Activated naive CD4-positive, alpha-beta T cell treated with anti-CD3 and anti-CD28 coated beads, Interleukin-2, amount 10 ng/mL, durations not matched to agents 7 days and 5 days (primary cell): ENCODE measurements at regions not wholly inside any gene's neighbourhood (a gene's known extent, or its start where the extent isn't known, plus 50 kb on each side); places are given as distances from the start of the nearest gene placed in this dataset.
"Not testable (repeated sequence)": the region's sequence is repeated elsewhere in the genome, so short reads cannot be mapped to it uniquely, and the experiment has no call there.

ENCODE experiments used
- CTCF ChIA-PET: fragments of 350-600 bp; sonication (Branson Sonifier 250); formaldehyde crosslinking; loops from one replicate; lab custom pipeline; 2021; ENCODE audit warnings: antibody characterized with exemption; lab: Charles Lee
- DNase-seq: peaks from one replicate; pipeline ENCODE4 v3.0.0-alpha.2; 2020
- H3K27ac Mint-ChIP-seq: one replicate; pipeline ENCODE4 v1.8.0; 2021; ENCODE audit warnings: mild to moderate bottlenecking, moderate library complexity, mixed read lengths
- H3K27me3 Mint-ChIP-seq: one replicate; pipeline ENCODE4 v1.8.0; 2021; ENCODE audit warnings: mild to moderate bottlenecking, mixed read lengths
- H3K36me3 Mint-ChIP-seq: one replicate; pipeline ENCODE4 v1.8.0; 2021; ENCODE audit warnings: mixed read lengths
- H3K4me1 Mint-ChIP-seq: one replicate; pipeline ENCODE4 v1.8.0; 2021; ENCODE audit warnings: mixed read lengths
- H3K4me3 Mint-ChIP-seq: one replicate; pipeline ENCODE4 v1.8.0; 2021; ENCODE audit warnings: mild to moderate bottlenecking, moderate library complexity, mixed read lengths
- H3K9me3 Mint-ChIP-seq: one replicate; pipeline ENCODE4 v1.8.0; 2021; ENCODE audit warnings: mixed read lengths

DNA sequence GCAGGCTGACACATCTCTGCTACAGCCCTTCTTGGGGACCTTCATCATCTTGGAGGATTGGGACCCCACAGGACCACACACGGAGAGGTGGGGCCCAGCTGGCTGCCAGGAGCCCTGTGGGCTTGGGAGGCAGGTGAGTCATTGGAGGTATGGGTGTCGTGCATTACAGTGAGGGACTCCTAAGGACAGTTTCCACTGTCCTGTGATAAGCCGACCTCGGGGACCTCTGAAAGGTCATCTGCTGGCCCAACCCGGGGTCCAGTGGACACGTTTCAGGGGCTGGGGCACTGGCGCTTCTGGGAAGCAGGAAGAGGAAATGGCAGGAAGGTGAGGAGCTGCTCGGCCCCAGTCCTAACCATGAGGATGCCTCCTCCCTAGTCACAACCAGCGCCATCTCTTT is 238.0 kb downstream of the BCL11B start:
- CTCF ChIA-PET = no interaction called here

DNA sequence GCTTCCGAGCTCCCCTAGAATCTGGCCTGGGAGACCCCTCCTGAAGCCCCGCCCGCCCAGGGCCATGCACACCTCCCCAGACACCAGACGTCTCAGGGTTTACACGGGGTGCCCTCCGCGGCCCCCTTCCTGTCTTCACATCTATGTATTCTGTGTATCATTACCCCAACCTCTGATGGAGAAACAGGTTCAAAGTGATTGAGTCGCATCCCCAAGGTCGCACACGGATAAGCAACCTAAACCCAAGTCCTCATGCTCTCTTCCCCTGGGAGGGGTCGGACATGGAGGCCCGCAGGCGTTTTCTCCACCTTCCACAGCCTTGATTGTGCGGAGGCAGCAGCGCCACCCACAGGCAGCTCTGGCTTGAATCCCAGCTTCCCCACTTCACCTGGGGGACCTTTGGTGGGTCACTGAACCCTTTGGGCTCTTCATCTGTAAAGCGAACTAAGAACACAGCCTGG is 237.3 kb downstream of the BCL11B start:
- Mint-ChIP-seq H3K27me3 (peaks cover 6% of the 10 kb centered on the region), H3K9me3 (peaks cover 6% of the 10 kb centered on the region)
- CTCF ChIA-PET = no interaction called here

More for the DNA sequence above, 238.0 kb downstream of the BCL11B start:
- Mint-ChIP-seq H3K36me3 (no peaks in the 10 kb centered on the region), H3K9me3 (peaks cover 6% of the 10 kb centered on the region), H3K4me3 (no peak overlapping the region), H3K4me1 (no peaks in the 10 kb centered on the region), H3K27me3 (peaks cover 6% of the 10 kb centered on the region), H3K27ac (no peak overlapping the region)
- DNase-seq = no peak

DNA sequence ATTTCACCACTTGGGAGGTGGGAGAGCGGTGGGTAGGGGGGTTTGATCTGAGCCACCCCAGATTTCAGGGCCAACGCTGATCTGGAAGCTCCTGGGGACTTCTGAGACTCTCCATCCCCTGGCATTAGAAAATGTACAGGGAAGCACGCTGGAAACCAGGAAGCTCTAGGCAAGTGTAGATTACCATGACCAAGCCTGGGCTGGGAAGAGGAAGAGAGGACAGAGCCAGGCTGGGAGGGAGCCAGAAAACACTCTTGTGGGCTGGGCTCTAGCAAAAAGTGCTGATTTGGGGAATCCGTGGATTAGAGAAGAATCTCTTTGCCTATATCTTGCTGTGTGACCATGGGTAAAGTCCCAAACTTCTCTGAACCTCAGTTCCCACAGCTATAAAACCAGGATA is 236.7 kb downstream of the BCL11B start:
- no peak for DNase-seq
- Mint-ChIP-seq H3K27ac (no peak overlapping the region), H3K9me3 (peaks cover 6% of the 10 kb centered on the region), H3K27me3 (peaks cover 6% of the 10 kb centered on the region), H3K4me1 (no peaks in the 10 kb centered on the region), H3K36me3 (no peaks in the 10 kb centered on the region), H3K4me3 (no peak overlapping the region)
- CTCF ChIA-PET = no interaction called here

More for the DNA sequence above, 237.3 kb downstream of the BCL11B start:
- Mint-ChIP-seq H3K4me3 (no peak overlapping the region), H3K4me1 (no peaks in the 10 kb centered on the region), H3K36me3 (no peaks in the 10 kb centered on the region), H3K27ac (no peak overlapping the region)
- no peak for DNase-seq

DNA sequence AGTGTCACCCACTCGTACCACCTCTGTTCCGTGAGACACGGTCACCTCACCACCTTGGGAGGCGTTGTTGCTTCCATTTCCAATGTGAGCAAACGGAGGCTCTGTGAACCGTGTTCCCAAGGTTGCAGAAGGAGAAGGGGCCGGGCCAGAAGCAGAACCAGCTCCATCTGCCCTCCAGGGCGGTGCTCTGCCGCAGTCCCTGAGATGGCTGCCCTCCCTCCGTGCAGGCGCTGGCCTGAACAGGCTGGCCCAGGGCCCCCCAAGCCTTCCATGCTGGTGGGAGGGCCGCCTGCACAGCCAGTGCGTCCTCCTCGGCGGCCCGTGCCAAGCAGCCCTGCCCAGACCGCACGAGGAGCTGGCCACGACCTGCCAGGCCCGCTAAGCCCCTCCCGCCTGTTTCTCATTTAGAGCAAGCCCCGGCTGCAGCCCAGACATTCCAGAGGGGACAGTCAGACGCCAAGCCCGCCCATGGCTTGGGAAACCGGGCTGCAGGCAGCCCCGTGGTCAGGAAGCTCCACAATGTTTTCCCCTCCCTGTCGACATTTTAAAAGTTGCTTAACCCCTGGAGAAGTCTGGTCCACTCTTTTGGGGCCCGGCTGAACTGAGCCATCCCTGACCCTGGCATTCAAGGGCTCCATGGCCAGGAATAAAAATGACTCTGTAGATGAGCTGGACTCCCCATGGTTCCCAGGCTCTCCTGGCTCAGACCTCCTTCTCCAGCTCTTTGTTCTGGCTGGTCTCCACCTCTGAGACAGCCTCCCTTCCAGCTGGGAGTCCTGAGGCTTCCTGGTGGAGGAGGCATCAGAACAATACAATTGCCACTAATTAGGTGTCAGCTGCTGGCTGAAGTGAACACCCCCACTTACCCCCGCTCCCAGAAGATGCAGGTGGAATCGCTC is 236.0 kb downstream of the BCL11B start:
- DNase-seq = no peak

DNA sequence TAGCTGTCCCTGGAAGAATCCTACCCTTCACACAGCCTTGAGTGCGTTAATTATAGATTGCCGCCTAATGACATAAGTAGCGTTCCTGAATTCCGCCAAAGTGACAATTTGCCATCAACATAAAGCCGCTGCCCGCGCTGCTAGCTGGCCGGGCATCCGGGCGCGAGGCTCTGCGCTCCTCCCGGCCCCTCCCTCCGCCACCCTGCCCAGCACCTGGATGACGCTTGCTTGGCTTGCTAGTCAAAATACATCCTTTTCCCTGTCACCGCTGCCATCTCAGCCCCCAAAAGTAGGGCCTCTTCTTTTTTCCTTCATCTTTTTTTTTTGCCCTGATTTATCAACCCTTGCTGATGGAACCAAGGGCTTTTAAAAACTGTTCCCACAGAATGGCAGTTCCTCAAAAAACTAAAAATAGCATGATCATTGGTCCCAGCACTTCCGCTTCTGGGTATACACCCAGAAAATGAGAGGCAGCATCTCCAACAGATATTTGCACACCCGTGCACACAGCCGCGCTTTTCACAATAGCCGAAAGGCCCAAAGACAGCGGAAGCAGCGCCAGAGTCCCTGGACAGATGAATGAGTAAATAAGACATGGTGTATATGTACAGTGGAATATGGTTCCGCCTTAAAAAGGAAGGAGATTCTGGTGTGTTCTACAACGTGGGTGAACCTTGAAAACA is 235.2 kb downstream of the BCL11B start:
- CTCF ChIA-PET = no interaction called here
- H3K36me3 Mint-ChIP-seq = no peaks in the 10 kb centered on the region
- DNase-seq = no peak
- no peaks in the 10 kb centered on the region for H3K4me1 Mint-ChIP-seq
- peaks cover 5% of the 10 kb centered on the region for H3K9me3 Mint-ChIP-seq
- no peak overlapping the region for H3K4me3 Mint-ChIP-seq
- H3K27me3 Mint-ChIP-seq = peaks cover 7% of the 10 kb centered on the region
- no peak overlapping the region for H3K27ac Mint-ChIP-seq

More for the DNA sequence above, 236.0 kb downstream of the BCL11B start:
- CTCF ChIA-PET = no interaction called here
- Mint-ChIP-seq H3K27ac (no peak overlapping the region), H3K9me3 (peaks cover 6% of the 10 kb centered on the region), H3K27me3 (peaks cover 6% of the 10 kb centered on the region), H3K4me1 (no peaks in the 10 kb centered on the region), H3K36me3 (no peaks in the 10 kb centered on the region), H3K4me3 (no peak overlapping the region)

DNA sequence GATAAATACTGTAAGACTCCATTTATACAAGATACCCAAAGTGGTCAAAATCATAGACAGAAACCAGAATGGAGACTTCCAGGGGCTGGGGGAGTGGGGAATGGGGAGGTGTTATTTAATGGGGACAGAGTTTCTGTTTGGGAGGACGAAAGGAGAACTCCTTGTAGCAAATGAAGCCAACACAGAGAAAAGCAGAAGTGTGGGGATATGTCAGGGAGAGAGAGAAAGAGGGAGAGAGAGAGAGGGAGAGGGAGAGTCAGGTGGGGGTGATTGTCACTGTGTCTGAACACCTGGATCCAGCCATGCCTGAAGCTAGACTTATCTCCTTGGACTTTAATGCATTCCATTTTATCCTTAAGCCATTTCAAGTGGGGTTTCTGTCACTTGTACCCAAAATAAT is 234.7 kb downstream of the BCL11B start:
- DNase-seq, H3K9me3 Mint-ChIP-seq, CTCF ChIA-PET, H3K36me3 Mint-ChIP-seq, H3K4me1 Mint-ChIP-seq, H3K27ac Mint-ChIP-seq, H3K4me3 Mint-ChIP-seq: not testable (repeated sequence)
- peaks cover 13% of the 10 kb centered on the region for H3K27me3 Mint-ChIP-seq

DNA sequence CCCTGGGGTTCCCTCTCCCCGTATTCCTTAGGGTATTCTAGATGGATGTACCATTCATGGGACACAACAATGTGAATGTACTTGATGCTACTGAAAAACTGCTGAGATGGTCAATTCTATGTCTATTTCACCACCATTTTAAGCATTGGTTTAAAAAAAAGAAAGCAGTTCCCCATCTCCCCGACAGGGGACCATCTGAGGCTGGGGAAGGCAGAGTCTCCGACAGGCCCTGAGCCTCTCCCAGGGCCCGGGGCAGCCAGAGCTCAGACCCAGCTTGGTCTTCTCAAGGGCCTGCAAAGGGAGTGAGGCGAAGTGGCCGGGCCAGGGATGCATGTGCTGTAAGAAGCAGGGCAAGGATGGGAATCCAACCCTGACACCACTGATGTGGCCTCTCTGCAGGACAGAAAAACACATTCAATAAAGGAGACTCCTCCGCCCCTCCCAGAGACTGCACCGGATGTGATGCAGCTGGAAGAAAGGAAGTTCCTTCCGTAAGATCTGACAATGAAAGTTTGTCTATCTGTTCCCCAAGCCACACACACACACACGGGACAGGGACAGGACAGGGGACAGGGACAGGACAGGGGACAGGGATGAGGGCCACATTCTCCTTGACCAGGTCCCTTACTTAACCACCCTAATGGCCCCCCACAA is 234.1 kb downstream of the BCL11B start:
- peaks cover 15% of the 10 kb centered on the region for H3K27me3 Mint-ChIP-seq
- H3K4me1 Mint-ChIP-seq = no peaks in the 10 kb centered on the region
- H3K4me3 Mint-ChIP-seq = no peak overlapping the region
- H3K27ac Mint-ChIP-seq = no peak overlapping the region
- H3K36me3 Mint-ChIP-seq = no peaks in the 10 kb centered on the region
- H3K9me3 Mint-ChIP-seq = no peaks in the 10 kb centered on the region
- DNase-seq = no peak
- CTCF ChIA-PET = interaction anchor here (0.6 kb wide), 1 partner anchor 106 kb away, joined by 4 read pairs; no protein-coding TSS in a partner anchor

DNA sequence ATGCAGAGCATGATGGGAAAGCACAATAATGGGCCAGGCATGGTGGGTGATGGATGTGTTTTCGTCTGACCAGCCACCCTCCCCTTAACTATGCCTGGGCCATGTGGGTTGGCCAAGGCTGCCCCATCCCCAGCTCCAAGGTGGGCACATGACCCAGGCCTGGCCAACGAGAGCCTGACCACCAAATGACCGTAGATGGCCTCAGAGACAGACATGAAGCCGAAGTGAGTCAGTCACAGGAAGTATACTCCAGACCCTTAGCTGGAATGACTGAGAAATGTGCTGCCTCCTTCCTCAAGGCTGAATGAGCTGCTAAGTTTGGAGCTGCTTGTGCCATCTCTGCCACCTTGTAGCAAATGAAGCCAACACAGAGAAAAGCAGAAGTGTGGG is 233.6 kb downstream of the BCL11B start:
- H3K27ac Mint-ChIP-seq = no peak overlapping the region
- H3K4me3 Mint-ChIP-seq = no peak overlapping the region
- H3K36me3 Mint-ChIP-seq = no peaks in the 10 kb centered on the region
- peaks cover 17% of the 10 kb centered on the region for H3K27me3 Mint-ChIP-seq
- H3K9me3 Mint-ChIP-seq = no peaks in the 10 kb centered on the region
- CTCF ChIA-PET = interaction anchor here (0.6 kb wide), 1 partner anchor 106 kb away, joined by 4 read pairs; no protein-coding TSS in a partner anchor
- DNase-seq = no peak
- no peaks in the 10 kb centered on the region for H3K4me1 Mint-ChIP-seq

DNA sequence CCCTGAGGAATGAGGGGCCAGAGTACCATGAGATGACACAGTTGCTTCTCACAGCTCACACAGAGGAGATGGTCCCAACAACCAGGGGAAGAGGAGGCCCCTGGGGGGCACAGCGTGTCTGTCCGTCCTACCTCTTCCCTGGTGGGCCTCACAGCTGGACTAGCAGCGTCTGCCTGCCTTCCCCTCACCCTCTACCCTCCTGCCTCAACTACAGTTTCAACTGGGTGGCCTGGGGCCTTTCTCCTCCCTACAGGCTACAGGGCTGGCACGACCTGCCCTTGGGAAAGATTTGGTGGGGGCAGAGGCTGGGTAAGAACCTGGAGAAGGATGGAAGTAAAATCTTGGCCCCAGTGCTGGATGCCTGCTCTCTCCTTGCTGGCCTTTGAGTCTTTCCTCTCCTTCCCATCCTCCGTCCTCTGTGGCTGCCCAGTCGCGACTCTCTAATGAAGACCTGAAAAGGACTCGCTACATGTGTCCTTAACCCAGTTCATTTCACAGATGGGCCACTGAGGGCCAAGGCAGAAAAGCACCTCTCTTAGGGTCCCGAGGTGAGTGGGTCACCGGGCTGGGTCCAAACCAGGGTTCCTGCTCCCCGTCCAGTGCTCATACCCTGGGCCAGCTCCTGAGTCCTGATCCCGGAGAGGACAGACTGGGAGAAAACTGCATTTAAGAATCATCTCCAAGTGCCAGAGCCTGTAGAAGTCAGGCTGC is 232.5 kb downstream of the BCL11B start:
- no peak overlapping the region for H3K27ac Mint-ChIP-seq
- H3K4me1 Mint-ChIP-seq = no peaks in the 10 kb centered on the region
- no peak overlapping the region for H3K4me3 Mint-ChIP-seq
- DNase-seq = no peak
- H3K36me3 Mint-ChIP-seq = no peaks in the 10 kb centered on the region
- CTCF ChIA-PET = no interaction called here
- H3K27me3 Mint-ChIP-seq = peaks cover 14% of the 10 kb centered on the region
- peaks cover 5% of the 10 kb centered on the region for H3K9me3 Mint-ChIP-seq

DNA sequence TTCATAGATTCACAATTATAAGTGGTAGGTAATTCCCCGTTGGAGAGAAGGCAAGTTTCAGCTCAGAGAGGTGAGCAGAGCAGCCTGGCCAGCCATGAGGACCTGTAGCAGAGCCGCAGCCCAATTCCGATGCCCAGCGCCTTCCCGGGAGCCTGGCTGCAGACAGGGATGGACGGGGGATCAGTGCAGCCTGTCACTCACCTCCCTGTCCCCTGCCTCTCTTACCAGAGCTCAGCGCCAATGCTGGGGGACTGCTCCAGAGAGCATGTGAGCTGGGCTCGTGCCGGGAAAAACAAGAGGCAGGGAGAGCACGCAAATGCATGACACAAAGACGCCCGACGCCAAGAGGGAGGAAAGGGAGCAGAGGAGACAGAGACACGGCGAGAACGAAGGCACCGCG is 231.9 kb downstream of the BCL11B start:
- no peak for DNase-seq
- Mint-ChIP-seq H3K36me3 (no peaks in the 10 kb centered on the region), H3K27ac (no peak overlapping the region), H3K4me1 (no peaks in the 10 kb centered on the region), H3K27me3 (peaks cover 11% of the 10 kb centered on the region), H3K9me3 (peaks cover 9% of the 10 kb centered on the region), H3K4me3 (no peak overlapping the region)
- CTCF ChIA-PET = no interaction called here

DNA sequence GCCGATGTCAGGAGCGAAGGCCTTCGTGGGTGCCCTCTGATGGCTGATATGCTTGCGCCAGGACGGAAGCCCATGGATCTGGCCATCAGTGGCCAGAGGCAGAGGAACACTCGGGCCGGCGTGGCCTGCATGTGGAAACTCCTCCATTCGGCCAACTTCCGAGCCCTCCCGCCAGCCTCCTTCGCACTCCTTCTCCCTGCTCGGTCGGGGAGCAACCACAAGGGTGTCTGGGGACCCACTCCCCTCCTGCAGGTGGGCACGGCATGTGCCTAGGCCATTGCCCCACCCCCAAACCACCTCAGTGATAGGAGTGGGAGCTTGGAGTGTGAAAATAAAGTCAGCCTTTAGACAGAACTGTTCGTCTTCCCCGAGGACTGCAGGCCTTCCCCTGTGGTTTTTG is 231.3 kb downstream of the BCL11B start:
- no peak for DNase-seq
- peaks cover 11% of the 10 kb centered on the region for H3K27me3 Mint-ChIP-seq
- no peaks in the 10 kb centered on the region for H3K36me3 Mint-ChIP-seq
- H3K4me3 Mint-ChIP-seq = no peak overlapping the region
- no peak overlapping the region for H3K27ac Mint-ChIP-seq
- no peaks in the 10 kb centered on the region for H3K4me1 Mint-ChIP-seq
- CTCF ChIA-PET = no interaction called here
- peaks cover 9% of the 10 kb centered on the region for H3K9me3 Mint-ChIP-seq

DNA sequence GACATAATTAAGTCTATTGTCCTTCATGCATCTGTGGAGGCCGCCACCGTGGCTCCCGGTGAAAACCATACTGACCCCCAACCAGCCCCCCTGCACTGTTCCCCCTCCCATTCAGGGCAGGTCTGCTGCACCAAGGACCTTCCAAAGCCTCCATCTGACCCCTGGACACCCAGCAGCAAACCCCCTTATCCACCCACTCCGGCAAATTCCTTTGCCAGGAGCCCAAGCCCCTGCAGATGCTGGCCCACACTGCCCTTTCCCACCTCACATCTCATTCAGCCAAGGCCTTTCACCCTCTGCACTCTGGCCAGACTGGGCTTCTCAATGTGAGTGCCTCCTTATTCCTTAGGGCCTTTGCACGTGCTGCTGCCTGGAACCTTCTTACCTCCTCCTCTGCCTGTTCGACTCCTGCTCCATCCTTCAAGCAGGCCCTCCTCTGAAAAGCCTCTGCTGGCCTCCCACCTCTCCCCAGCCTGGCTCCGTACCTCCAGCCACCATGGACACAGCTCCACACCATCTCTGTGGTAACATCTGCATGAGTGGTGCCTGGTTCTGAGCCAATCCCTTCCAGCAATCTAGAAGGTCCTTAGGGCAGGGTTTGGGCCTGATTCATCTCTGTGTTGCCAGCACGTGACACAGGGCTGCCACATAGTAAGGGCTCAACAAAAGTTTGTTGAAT is 230.7 kb downstream of the BCL11B start:
- CTCF ChIA-PET = no interaction called here
- peaks cover 11% of the 10 kb centered on the region for H3K27me3 Mint-ChIP-seq
- no peak overlapping the region for H3K4me3 Mint-ChIP-seq
- no peaks in the 10 kb centered on the region for H3K4me1 Mint-ChIP-seq
- no peak overlapping the region for H3K27ac Mint-ChIP-seq
- DNase-seq = no peak
- H3K9me3 Mint-ChIP-seq = peaks cover 9% of the 10 kb centered on the region
- H3K36me3 Mint-ChIP-seq = no peaks in the 10 kb centered on the region

DNA sequence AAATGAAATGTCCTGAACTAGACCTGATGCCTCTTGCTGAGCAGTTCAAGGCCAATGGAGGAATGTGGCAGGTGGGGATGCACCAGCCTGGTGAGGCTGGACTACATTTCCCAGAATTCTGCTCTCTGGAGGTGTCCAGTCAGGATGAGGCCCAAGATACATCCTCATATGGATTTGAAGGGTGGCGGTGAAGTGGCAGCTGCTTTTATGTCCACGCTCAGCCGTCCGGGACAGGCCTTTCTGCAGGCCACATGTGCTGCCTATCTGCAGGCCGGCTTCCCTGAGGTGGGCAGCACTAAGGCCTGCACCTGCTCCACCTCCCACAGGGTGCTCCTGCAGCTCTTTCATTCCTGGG is 230.2 kb downstream of the BCL11B start:
- CTCF ChIA-PET = no interaction called here
- no peaks in the 10 kb centered on the region for H3K4me1 Mint-ChIP-seq
- peaks cover 11% of the 10 kb centered on the region for H3K27me3 Mint-ChIP-seq
- DNase-seq = no peak
- H3K27ac Mint-ChIP-seq = no peak overlapping the region
- no peak overlapping the region for H3K4me3 Mint-ChIP-seq
- peaks cover 9% of the 10 kb centered on the region for H3K9me3 Mint-ChIP-seq
- H3K36me3 Mint-ChIP-seq = no peaks in the 10 kb centered on the region
